ENCODE measurements at regions not wholly inside any gene's neighbourhood (a gene's known extent, or its start where the extent isn't known, plus 50 kb on each side); places are given as distances from the start of the nearest gene placed in this dataset.

GRCh38 chr3:45283471-45283870, 57.4 kb upstream of the TMEM158 start:
- TF ChIP-seq, protein P1, sequence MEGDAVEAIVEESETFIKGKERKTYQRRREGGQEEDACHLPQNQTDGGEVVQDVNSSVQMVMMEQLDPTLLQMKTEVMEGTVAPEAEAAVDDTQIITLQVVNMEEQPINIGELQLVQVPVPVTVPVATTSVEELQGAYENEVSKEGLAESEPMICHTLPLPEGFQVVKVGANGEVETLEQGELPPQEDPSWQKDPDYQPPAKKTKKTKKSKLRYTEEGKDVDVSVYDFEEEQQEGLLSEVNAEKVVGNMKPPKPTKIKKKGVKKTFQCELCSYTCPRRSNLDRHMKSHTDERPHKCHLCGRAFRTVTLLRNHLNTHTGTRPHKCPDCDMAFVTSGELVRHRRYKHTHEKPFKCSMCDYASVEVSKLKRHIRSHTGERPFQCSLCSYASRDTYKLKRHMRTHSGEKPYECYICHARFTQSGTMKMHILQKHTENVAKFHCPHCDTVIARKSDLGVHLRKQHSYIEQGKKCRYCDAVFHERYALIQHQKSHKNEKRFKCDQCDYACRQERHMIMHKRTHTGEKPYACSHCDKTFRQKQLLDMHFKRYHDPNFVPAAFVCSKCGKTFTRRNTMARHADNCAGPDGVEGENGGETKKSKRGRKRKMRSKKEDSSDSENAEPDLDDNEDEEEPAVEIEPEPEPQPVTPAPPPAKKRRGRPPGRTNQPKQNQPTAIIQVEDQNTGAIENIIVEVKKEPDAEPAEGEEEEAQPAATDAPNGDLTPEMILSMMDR (IDR thresholded peaks at IDR 0.05; ENCODE audit: insufficient read depth, low read depth, low read length) = no peak
- TF ChIP-seq EZH2 (IDR thresholded peaks at IDR 0.05; ENCODE audit: insufficient read depth, low read length) = no peak

Data from astrocyte (in vitro differentiated cells and primary cell).